ENCODE measurements at regions not wholly inside any gene's neighbourhood (a gene's known extent, or its start where the extent isn't known, plus 50 kb on each side); places are given as distances from the start of the nearest gene placed in this dataset.

GRCh38 chr11:16612566-16613261, 125.7 kb upstream of the C11orf58 start:
- FAIRE-seq: no peak
- DNase-seq (ENCODE audit: insufficient read length, low spot score): no peak
- no peak for TF ChIP-seq SPI1 (IDR thresholded peaks at IDR 0.05; ENCODE audit: low read depth, low read length)
- TF ChIP-seq POLR2A (IDR thresholded peaks at IDR 0.05; ENCODE audit: low read depth, low read length): no peak
- TF ChIP-seq TAF1 (IDR thresholded peaks at IDR 0.05; ENCODE audit: low read depth, low read length): no peak
- TF ChIP-seq POU2F2 (IDR thresholded peaks at IDR 0.05; ENCODE audit: low read depth, low read length): no peak
- TF ChIP-seq POLR2AphosphoS5 (IDR thresholded peaks at IDR 0.05; ENCODE audit: low read depth, low read length): no peak

- no peak for TF ChIP-seq POLR2A (IDR thresholded peaks at IDR 0.05; ENCODE audit: low read depth, low read length)
- TF ChIP-seq SPI1 (IDR thresholded peaks at IDR 0.05; ENCODE audit: low read depth, low read length): no peak
- no peak for TF ChIP-seq TAF1 (IDR thresholded peaks at IDR 0.05; ENCODE audit: low read depth, low read length)
- TF ChIP-seq POLR2AphosphoS5 (IDR thresholded peaks at IDR 0.05; ENCODE audit: low read depth, low read length): no peak
- no peak for DNase-seq (ENCODE audit: insufficient read length, low spot score)
- FAIRE-seq: no peak
Measured at GRCh38 chr11:16611926-16612565, 126.4 kb upstream of the C11orf58 start.

- no peak for DNase-seq (ENCODE audit: insufficient read length, low spot score)
- FAIRE-seq: no peak
- no peak for TF ChIP-seq SPI1 (IDR thresholded peaks at IDR 0.05; ENCODE audit: low read depth, low read length)
- TF ChIP-seq PAX5 (IDR thresholded peaks at IDR 0.05; ENCODE audit: insufficient read depth, low read length, severe bottlenecking): no peak
- TF ChIP-seq TAF1 (IDR thresholded peaks at IDR 0.05; ENCODE audit: low read depth, low read length): no peak
- TF ChIP-seq POLR2AphosphoS5 (IDR thresholded peaks at IDR 0.05; ENCODE audit: low read depth, low read length): no peak
- TF ChIP-seq POLR2A (IDR thresholded peaks at IDR 0.05; ENCODE audit: low read depth, low read length): no peak
- TF ChIP-seq POU2F2 (IDR thresholded peaks at IDR 0.05; ENCODE audit: low read depth, low read length): no peak
Measured at GRCh38 chr11:16611401-16611921, 127.0 kb upstream of the C11orf58 start.

GRCh38 chr11:16610738-16611388, 127.6 kb upstream of the C11orf58 start:
- no peak for DNase-seq (ENCODE audit: insufficient read length, low spot score)
- no peak for TF ChIP-seq SPI1 (IDR thresholded peaks at IDR 0.05; ENCODE audit: low read depth, low read length)
- no peak for TF ChIP-seq POU2F2 (IDR thresholded peaks at IDR 0.05; ENCODE audit: low read depth, low read length)
- TF ChIP-seq TAF1 (IDR thresholded peaks at IDR 0.05; ENCODE audit: low read depth, low read length): no peak
- TF ChIP-seq POLR2AphosphoS5 (IDR thresholded peaks at IDR 0.05; ENCODE audit: low read depth, low read length): no peak
- no peak for TF ChIP-seq PAX5 (IDR thresholded peaks at IDR 0.05; ENCODE audit: insufficient read depth, low read length, severe bottlenecking)
- FAIRE-seq: no peak

GRCh38 chr11:16610213-16610737, 128.2 kb upstream of the C11orf58 start:
- DNase-seq (ENCODE audit: insufficient read length, low spot score) (no peak), FAIRE-seq (no peak)
- TF ChIP-seq POLR2A (IDR thresholded peaks at IDR 0.05; ENCODE audit: low read depth, low read length) (no peak), TAF1 (IDR thresholded peaks at IDR 0.05; ENCODE audit: low read depth, low read length) (no peak), POU2F2 (IDR thresholded peaks at IDR 0.05; ENCODE audit: low read depth, low read length) (no peak), PAX5 (IDR thresholded peaks at IDR 0.05; ENCODE audit: insufficient read depth, low read length, severe bottlenecking) (no peak), POLR2AphosphoS5 (IDR thresholded peaks at IDR 0.05; ENCODE audit: low read depth, low read length) (no peak), SPI1 (IDR thresholded peaks at IDR 0.05; ENCODE audit: low read depth, low read length) (no peak)

GRCh38 chr11:16609769-16610168, 128.7 kb upstream of the C11orf58 start:
- DNase-seq (ENCODE audit: insufficient read length, low spot score) (no peak), FAIRE-seq (no peak)
- TF ChIP-seq POU2F2 (IDR thresholded peaks at IDR 0.05; ENCODE audit: low read depth, low read length) (no peak), SPI1 (IDR thresholded peaks at IDR 0.05; ENCODE audit: low read depth, low read length) (no peak), PAX5 (IDR thresholded peaks at IDR 0.05; ENCODE audit: insufficient read depth, low read length, severe bottlenecking) (no peak), TAF1 (IDR thresholded peaks at IDR 0.05; ENCODE audit: low read depth, low read length) (no peak), POLR2AphosphoS5 (IDR thresholded peaks at IDR 0.05; ENCODE audit: low read depth, low read length) (no peak), POLR2A (IDR thresholded peaks at IDR 0.05; ENCODE audit: low read depth, low read length) (no peak)

GRCh38 chr11:16607675-16608644, 130.5 kb upstream of the C11orf58 start:
- no peak for DNase-seq (ENCODE audit: insufficient read length, low spot score)

GRCh38 chr11:16606784-16607674, 131.4 kb upstream of the C11orf58 start:
- no peak for DNase-seq (ENCODE audit: insufficient read length, low spot score)
- TF ChIP-seq POLR2AphosphoS5 (IDR thresholded peaks at IDR 0.05; ENCODE audit: low read depth, low read length): no peak
- TF ChIP-seq PAX5 (IDR thresholded peaks at IDR 0.05; ENCODE audit: insufficient read depth, low read length, severe bottlenecking): no peak
- TF ChIP-seq SPI1 (IDR thresholded peaks at IDR 0.05; ENCODE audit: low read depth, low read length): no peak
- TF ChIP-seq TAF1 (IDR thresholded peaks at IDR 0.05; ENCODE audit: low read depth, low read length): no peak
- TF ChIP-seq POLR2A (IDR thresholded peaks at IDR 0.05; ENCODE audit: low read depth, low read length): no peak
- no peak for TF ChIP-seq POU2F2 (IDR thresholded peaks at IDR 0.05; ENCODE audit: low read depth, low read length)
- no peak for FAIRE-seq

More at GRCh38 chr11:16607675-16608644, 130.5 kb upstream of the C11orf58 start:
- no peak for FAIRE-seq
- TF ChIP-seq POLR2A (IDR thresholded peaks at IDR 0.05; ENCODE audit: low read depth, low read length) (no peak), SPI1 (IDR thresholded peaks at IDR 0.05; ENCODE audit: low read depth, low read length) (no peak), PAX5 (IDR thresholded peaks at IDR 0.05; ENCODE audit: insufficient read depth, low read length, severe bottlenecking) (no peak), TAF1 (IDR thresholded peaks at IDR 0.05; ENCODE audit: low read depth, low read length) (no peak), POLR2AphosphoS5 (IDR thresholded peaks at IDR 0.05; ENCODE audit: low read depth, low read length) (no peak)
